ENCODE measurements at regions not wholly inside any gene's neighbourhood (a gene's known extent, or its start where the extent isn't known, plus 50 kb on each side); places are given as distances from the start of the nearest gene placed in this dataset.

DNA sequence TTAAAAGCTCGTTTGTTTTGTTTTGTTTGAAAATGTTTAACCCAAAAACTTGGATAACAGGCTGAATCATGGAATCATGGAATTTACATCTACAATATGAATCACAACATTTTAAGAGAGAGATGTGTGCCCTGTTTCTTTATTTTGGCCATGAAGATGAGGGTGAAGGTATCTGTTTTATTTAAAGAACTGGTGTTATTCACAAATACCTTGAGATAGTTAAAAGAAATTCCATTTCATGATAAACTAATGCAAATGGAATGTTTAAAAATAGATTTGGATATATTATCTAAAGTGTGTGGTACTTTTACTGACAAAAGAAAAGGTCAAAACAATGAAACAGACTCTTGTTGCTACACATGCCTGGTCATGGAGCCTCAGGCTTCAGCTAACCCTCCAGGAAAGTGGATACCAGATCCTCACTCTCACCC lies 486.0 kb upstream of the CFAP20DC start:
- no peak for TF ChIP-seq CTCF (IDR thresholded peaks at IDR 0.05; ENCODE audit: insufficient read depth, missing control alignments)
- no peak for DNase-seq (ENCODE audit: insufficient read length, low spot score)
- no peak for FAIRE-seq

DNA sequence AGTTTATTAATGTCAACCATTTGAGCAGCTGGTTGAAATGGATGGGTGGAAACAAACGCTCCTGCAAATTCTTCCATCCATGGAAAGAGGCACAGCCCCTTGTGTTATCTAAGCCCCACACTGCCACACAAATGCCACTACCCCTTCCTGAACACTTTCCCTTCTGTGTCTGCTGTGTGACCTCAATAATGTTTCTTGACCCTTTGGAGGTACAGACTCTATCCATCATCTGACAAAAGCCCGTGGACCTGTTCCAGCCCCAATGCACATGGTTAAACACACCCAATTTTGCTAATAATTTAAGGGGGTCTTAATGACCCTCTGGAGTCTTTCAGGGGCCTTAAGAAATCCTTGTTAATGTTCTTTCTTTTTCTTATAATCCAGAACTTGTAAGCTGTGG lies 482.2 kb upstream of the CFAP20DC start:
- DNase-seq (ENCODE audit: insufficient read length, low spot score) (no peak), FAIRE-seq (no peak)
- no peak for TF ChIP-seq CTCF (IDR thresholded peaks at IDR 0.05; ENCODE audit: insufficient read depth, missing control alignments)

DNA sequence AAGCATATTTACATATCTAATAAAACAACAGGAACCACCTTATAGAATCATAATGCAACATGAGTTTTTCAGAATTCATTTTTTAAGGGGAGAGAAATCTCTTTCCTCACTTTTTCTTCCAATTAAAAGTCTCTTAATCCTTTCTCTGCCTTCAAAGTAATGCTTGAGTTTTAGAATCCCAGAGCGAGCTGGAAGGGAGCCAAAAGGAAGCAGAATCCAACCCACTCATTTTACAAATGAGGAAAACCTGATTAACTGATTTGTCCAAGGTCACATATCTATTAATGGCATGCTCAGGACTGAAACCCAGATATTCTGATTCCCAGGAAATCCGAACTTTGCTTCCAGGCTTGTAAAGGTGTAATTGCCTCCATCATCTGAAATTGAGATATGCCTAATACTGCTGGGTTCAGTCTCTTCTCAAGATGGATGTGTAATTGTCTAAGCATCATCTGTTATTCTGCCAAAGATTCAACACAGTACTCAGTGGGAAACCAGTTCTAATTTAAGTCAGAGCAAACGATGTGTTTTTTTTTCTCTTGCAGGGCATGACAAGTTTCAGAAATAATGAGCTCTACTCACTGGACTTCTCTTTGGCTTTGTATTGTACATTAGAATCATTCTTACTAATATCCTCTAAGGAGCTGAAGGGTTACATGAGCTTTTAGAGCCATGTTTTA lies 481.4 kb upstream of the CFAP20DC start:
- FAIRE-seq: no peak
- no peak for TF ChIP-seq CTCF (IDR thresholded peaks at IDR 0.05; ENCODE audit: insufficient read depth, missing control alignments)

DNA sequence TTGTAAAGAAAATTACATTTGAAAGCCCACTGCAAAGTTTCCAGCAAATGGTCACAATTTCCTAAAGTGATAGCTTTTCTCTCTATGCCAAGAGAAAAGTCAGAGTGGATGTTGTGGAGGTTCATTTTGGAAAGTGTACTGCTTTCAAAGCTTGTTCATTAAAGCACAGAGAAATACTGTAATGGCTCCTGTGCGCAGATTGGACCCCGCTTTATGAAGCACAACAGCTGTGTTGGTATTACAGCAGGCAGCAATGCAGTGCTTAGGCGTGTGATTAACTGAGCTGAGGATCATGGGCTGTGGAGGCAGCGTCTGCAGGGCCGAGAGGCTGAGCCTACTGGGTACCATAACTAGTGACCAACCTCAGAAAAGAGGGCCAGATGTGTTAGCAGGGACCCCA lies 478.4 kb upstream of the CFAP20DC start:
- FAIRE-seq: no peak
- TF ChIP-seq CTCF (IDR thresholded peaks at IDR 0.05; ENCODE audit: insufficient read depth, missing control alignments): no peak
- no peak for DNase-seq (ENCODE audit: insufficient read length, low spot score)

More for the DNA sequence above, 481.4 kb upstream of the CFAP20DC start:
- no peak for DNase-seq (ENCODE audit: insufficient read length, low spot score)

DNA sequence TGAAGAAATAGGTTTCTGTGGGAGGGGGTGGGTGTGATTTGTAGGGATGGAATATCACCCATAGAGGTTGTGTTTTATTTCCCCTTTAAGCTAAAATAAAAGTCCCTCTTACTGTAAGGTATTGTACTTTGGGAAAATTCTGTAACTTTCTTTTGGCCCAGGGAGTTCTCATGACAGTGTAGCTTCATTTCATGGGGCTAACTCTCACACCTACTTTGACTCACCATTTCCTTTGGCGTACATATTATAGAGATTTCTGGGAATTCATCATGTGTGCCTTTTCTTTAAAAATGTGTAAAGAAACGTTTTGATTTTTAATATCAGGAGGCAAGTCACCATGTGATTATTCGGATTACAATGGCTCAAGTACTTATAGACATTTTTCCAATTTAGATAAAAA lies 477.7 kb upstream of the CFAP20DC start:
- FAIRE-seq (no peak), DNase-seq (ENCODE audit: insufficient read length, low spot score) (no peak)
- TF ChIP-seq CTCF (IDR thresholded peaks at IDR 0.05; ENCODE audit: insufficient read depth, missing control alignments): no peak

GRCh38 chr3:59526999-59527398 lies 477.2 kb upstream of the CFAP20DC start:
- FAIRE-seq (no peak), DNase-seq (ENCODE audit: insufficient read length, low spot score) (no peak)
- no peak for TF ChIP-seq CTCF (IDR thresholded peaks at IDR 0.05; ENCODE audit: insufficient read depth, missing control alignments)

- no peak for TF ChIP-seq CTCF (IDR thresholded peaks at IDR 0.05; ENCODE audit: insufficient read depth, missing control alignments)
- FAIRE-seq (no peak), DNase-seq (ENCODE audit: insufficient read length, low spot score) (no peak)
Observed at GRCh38 chr3:59522550-59522949, 472.7 kb upstream of the CFAP20DC start.

All from D721Med (cell line).